IMR-90 (cell line): ENCODE measurements at regions not wholly inside any gene's neighbourhood (a gene's known extent, or its start where the extent isn't known, plus 50 kb on each side); places are given as distances from the start of the nearest gene placed in this dataset.
A peak's percentile ranks its signal among the peaks of the same experiment; 100 is the strongest.

Experiments used
- ATAC-seq: fragments of 200-7000 bp; cut with Tn5 transposase; 2 replicates; pipeline ENCODE4 v1.9.1; 2020; ENCODE audit warnings: low read depth, mild to moderate bottlenecking, moderate library complexity
- BruUV-seq: library from RNA; stranded (reverse); fragments of 400-500 nt; replicated peaks from 2 replicates; lab custom pipeline; 2021; lab: Mats Ljungman, UMichigan
- CTCF ChIA-PET: fragments of 300-600 bp; formaldehyde crosslinking; extraction: SDS; loops from one replicate; lab custom pipeline; 2021; ENCODE audit warnings: antibody characterized with exemption; lab: Yijun Ruan, JAX
- POLR2A ChIA-PET: fragments of 300-600 bp; sonication (Branson Sonifier 250); formaldehyde crosslinking; loops from one replicate; lab custom pipeline; 2022; ENCODE audit warnings: antibody characterized with exemption; ENCODE audit not compliant: unreplicated experiment; lab: Charles Lee
- DNase-seq: peaks from one replicate; pipeline ENCODE4 v3.0.0; 2013
- H2AFZ ChIP-seq: replicated peaks from 2 replicates; pipeline ENCODE3; 2013; ENCODE audit warnings: low read length, mild to moderate bottlenecking; ENCODE audit not compliant: poor library complexity
- H2AK5ac ChIP-seq: 2 replicates; pipeline ENCODE4 v1.6.1; 2013; ENCODE audit warnings: low read depth, low read length, inconsistent platforms
- H2AK9ac ChIP-seq: replicated peaks from 2 replicates; pipeline ENCODE3; 2013; ENCODE audit warnings: mild to moderate bottlenecking, low read depth, low read length, moderate library complexity; ENCODE audit not compliant: poor library complexity
- H2BK120ac ChIP-seq: 2 replicates; pipeline ENCODE4 v1.6.1; 2013; ENCODE audit warnings: low read depth, low read length, inconsistent platforms
- H2BK15ac ChIP-seq: 3 replicates; pipeline ENCODE4 v1.6.1; 2013; ENCODE audit warnings: low read depth, low read length, inconsistent platforms
- H2BK20ac ChIP-seq: 2 replicates; pipeline ENCODE4 v1.6.1; 2013; ENCODE audit warnings: low read depth, mild to moderate bottlenecking, inconsistent platforms, low read length, moderate library complexity
- H2BK5ac ChIP-seq: 2 replicates; pipeline ENCODE4 v1.6.1; 2013; ENCODE audit warnings: mild to moderate bottlenecking, low read depth, low read length, inconsistent platforms; ENCODE audit not compliant: poor library complexity, severe bottlenecking
- H3K14ac ChIP-seq: replicated peaks from 2 replicates; pipeline ENCODE4 v1.6.1; 2013; ENCODE audit warnings: low read depth, low read length, inconsistent platforms
- H3K18ac ChIP-seq: 2 replicates; pipeline ENCODE4 v1.6.1; 2013; ENCODE audit warnings: low read depth, low read length, control low read depth
- H3K23ac ChIP-seq: 2 replicates; pipeline ENCODE4 v1.6.1; 2013; ENCODE audit warnings: low read depth, low read length, inconsistent platforms
- H3K27ac ChIP-seq: 2 replicates; pipeline ENCODE4 v1.5.1; 2013; ENCODE audit warnings: mild to moderate bottlenecking, control low read depth, low read length; ENCODE audit not compliant: insufficient read depth
- H3K27me3 ChIP-seq: 2 replicates; pipeline ENCODE4 v1.6.1; 2013; ENCODE audit warnings: low read length; ENCODE audit not compliant: control insufficient read depth, insufficient read depth
- H3K36me3 ChIP-seq: 2 replicates; pipeline ENCODE4 v1.6.1; 2013; ENCODE audit warnings: low read length, mixed read lengths; ENCODE audit not compliant: control insufficient read depth, insufficient read depth
- H3K4ac ChIP-seq: 2 replicates; pipeline ENCODE4 v1.6.1; 2013; ENCODE audit warnings: low read depth, low read length, inconsistent platforms
- H3K4me1 ChIP-seq: 2 replicates; pipeline ENCODE4 v1.6.1; 2013; ENCODE audit warnings: low read length, mixed read lengths; ENCODE audit not compliant: control insufficient read depth, insufficient read depth
- H3K4me2 ChIP-seq: 2 replicates; pipeline ENCODE4 v1.6.1; 2013; ENCODE audit warnings: low read depth, mild to moderate bottlenecking, control low read depth, low read length, moderate library complexity
- H3K4me3 ChIP-seq: 2 replicates; pipeline ENCODE4 v1.5.1; 2013; ENCODE audit warnings: low read depth, mild to moderate bottlenecking, control low read depth, low read length, moderate library complexity; ENCODE audit not compliant: insufficient read depth
- H3K56ac ChIP-seq: 2 replicates; pipeline ENCODE4 v1.6.1; 2013; ENCODE audit warnings: low read length, inconsistent platforms; ENCODE audit not compliant: insufficient read depth; ENCODE audit errors: extremely low read depth
- H3K79me1 ChIP-seq, 2 experiments: 2 replicates each; pipeline ENCODE4 v1.6.1; 2013; ENCODE audit warnings: low read length in 2 of 2, inconsistent platforms in 1 of 2, low read depth in 1 of 2
- H3K9ac ChIP-seq: 2 replicates; pipeline ENCODE4 v1.6.1; 2013; ENCODE audit warnings: low read depth, low read length, control low read depth
- H3K9me1 ChIP-seq: 2 replicates; pipeline ENCODE4 v1.6.1; 2013; ENCODE audit warnings: low read length, inconsistent platforms; ENCODE audit not compliant: insufficient read depth
- H3K9me3 ChIP-seq: 2 replicates; pipeline ENCODE4 v1.6.1; 2013; ENCODE audit warnings: low read length; ENCODE audit not compliant: control insufficient read depth, insufficient read depth
- H4K20me1 ChIP-seq: 2 replicates; pipeline ENCODE4 v1.6.1; 2013; ENCODE audit warnings: low read length, inconsistent platforms; ENCODE audit not compliant: insufficient read depth
- H4K5ac ChIP-seq: 2 replicates; pipeline ENCODE4 v1.6.1; 2013; ENCODE audit warnings: mild to moderate bottlenecking, low read depth, low read length, control low read depth
- H4K8ac ChIP-seq, 2 experiments: 2 replicates each; pipeline ENCODE4 v1.6.1; 2013; ENCODE audit warnings: low read depth in 2 of 2, low read length in 2 of 2, control low read depth in 1 of 2, inconsistent platforms in 1 of 2
- H4K91ac ChIP-seq: 2 replicates; pipeline ENCODE4 v1.6.1; 2013; ENCODE audit warnings: low read depth, low read length, inconsistent platforms; ENCODE audit not compliant: insufficient read depth
- CEBPB ChIP-seq: IDR thresholded peaks from 2 replicates; pipeline ENCODE4 v1.6.1; 2012; ENCODE audit warnings: low read depth, low read length, improper control_type of control experiment
- CHD1 ChIP-seq: IDR thresholded peaks from 2 replicates; pipeline ENCODE4 v1.6.1; 2012; ENCODE audit warnings: low read depth, low read length, improper control_type of control experiment
- ELK1 ChIP-seq: fragments of 150-350 bp; IDR thresholded peaks from 2 replicates; pipeline ENCODE4 v1.6.1; 2016; ENCODE audit warnings: low read depth, mild to moderate bottlenecking, low read length, moderate library complexity, borderline replicate concordance
- FOS ChIP-seq: fragments of 150-350 bp; IDR thresholded peaks from 2 replicates; pipeline ENCODE4 v1.6.1; 2016; ENCODE audit warnings: low read depth, low read length
- NFE2L2 ChIP-seq: fragments of 150-350 bp; IDR thresholded peaks from 2 replicates; pipeline ENCODE4 v1.6.1; 2016; ENCODE audit warnings: low read depth, mild to moderate bottlenecking, low read length
- RCOR1 ChIP-seq: IDR thresholded peaks from 2 replicates; pipeline ENCODE4 v1.6.1; 2012; ENCODE audit warnings: mild to moderate bottlenecking, low read length, improper control_type of control experiment; ENCODE audit not compliant: insufficient replicate concordance
- RFX5 ChIP-seq: IDR thresholded peaks from 2 replicates; pipeline ENCODE4 v1.8.0; 2012; ENCODE audit warnings: low read depth, mild to moderate bottlenecking, low read length, moderate library complexity
- SMC3 ChIP-seq: fragments of 150-350 bp; IDR thresholded peaks from 2 replicates; pipeline ENCODE4 v1.6.1; 2016; ENCODE audit warnings: low read depth, mild to moderate bottlenecking, antibody characterized with exemption, low read length, moderate library complexity
- WGBS, 2 experiments: methylation state at CpG; one replicate each; pipeline versions ENCODE4 v1.1.5 to v1.1.7; 2013; ENCODE audit warnings: missing lambda C conversion rate in 2 of 2; ENCODE audit not compliant: insufficient read length in 1 of 2; ENCODE audit errors: extremely low coverage in 2 of 2; 5-methylcytosine and 5-hydroxymethylcytosine counted together
- dilution Hi-C: fragments of 300-500 bp; cut with HindIII; formaldehyde crosslinking; loops from one replicate; pipeline ENCODE4 v1.14.3; 2018; ENCODE audit warnings: low sequenced_read_pairs; ENCODE audit not compliant: unreplicated experiment
- in situ Hi-C: fragments of 300-500 bp; cut with MboI; formaldehyde crosslinking; loops from 3 replicates; pipeline ENCODE4 v1.14.3; 2019; ENCODE audit warnings: low sequenced_read_pairs, inconsistent platforms, mixed read lengths
- intact Hi-C: fragments of 100-400 bp; cut with micrococcal nuclease; formaldehyde crosslinking; loops from 2 replicates; pipeline ENCODE4 v1.10.0; 2022

DNA sequence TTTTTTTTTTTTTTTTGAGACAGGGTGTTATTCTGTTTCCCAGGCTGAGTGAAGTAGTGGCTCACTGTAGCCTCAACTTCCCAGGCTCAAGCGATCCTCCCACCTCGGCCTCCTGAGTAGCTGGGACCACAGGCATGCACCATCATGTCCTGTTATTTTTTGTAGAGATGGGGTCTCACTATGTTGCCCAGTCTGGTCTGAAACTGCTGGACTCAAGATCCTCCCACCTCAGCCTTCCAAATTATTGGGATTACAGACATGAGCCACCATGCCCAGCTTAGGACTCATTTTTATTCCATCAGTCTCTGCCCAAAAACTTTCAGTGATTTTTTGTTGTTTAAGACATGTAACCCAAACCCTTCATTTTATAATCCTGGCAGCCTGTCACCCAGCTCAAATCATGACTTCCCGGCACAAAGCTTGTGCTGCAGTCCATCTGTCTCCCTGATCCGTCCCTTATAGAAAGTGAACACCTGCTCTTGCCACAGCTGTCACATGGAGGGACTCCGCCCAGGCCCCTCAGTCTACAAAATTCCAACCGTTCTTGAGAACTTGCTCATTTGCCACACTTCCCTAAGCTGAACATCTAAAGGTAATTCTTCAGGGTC lies 183.9 kb upstream of the JARID2 start:
- Histone ChIP-seq H3K14ac (peak overlapping the region; percentile 31), H2BK20ac (peak overlapping the region; percentile 91), H2BK15ac (peak overlapping the region; percentile 35; the same call in 2 of the 3 replicates), H3K9me3 (peaks cover 2% of the 10 kb centered on the region), H2AK9ac (peak overlapping the region; percentile 77), H3K18ac (peak overlapping the region; percentile 42), H4K8ac (peak overlapping the region in 1 of 2 experiments; percentile 26; a peak in 2 of 4 replicates), H2BK5ac (peak overlapping the region; percentile 29), H3K79me1 (0 out of 4 replicates have a peak, but pooled peaks cover 0 to 5% of the 10 kb centered on the region in 2 experiments), H3K4me3 (no peak overlapping the region), H3K9me1 (peaks cover 13% of the 10 kb centered on the region), H3K27ac (0 out of 2 replicates have a peak overlapping the region, but pooled peaks have one; percentile 5), H3K56ac (no peak overlapping the region), H3K23ac (peak overlapping the region; percentile 81; the same call in 1 of the 2 replicates), H2AFZ (peak overlapping the region; percentile 4), H2AK5ac (peak overlapping the region; percentile 37), H3K36me3 (no peaks in the 10 kb centered on the region), H4K91ac (peak overlapping the region; percentile 29), H2BK120ac (peak overlapping the region; percentile 74), H3K4ac (peak overlapping the region; percentile 45), H4K5ac (no peak overlapping the region), H3K4me1 (peaks cover 18% of the 10 kb centered on the region), H3K4me2 (no peak overlapping the region), H3K27me3 (no peaks in the 10 kb centered on the region), H3K9ac (no peak overlapping the region), H4K20me1 (no peaks in the 10 kb centered on the region)
- DNase-seq = no peak
- no peak for TF ChIP-seq RFX5
- no peak for TF ChIP-seq RCOR1
- no peak for TF ChIP-seq CEBPB
- TF ChIP-seq FOS = no peak
- no peak for TF ChIP-seq ELK1
- TF ChIP-seq CHD1 = no peak
- no peak for TF ChIP-seq NFE2L2
- TF ChIP-seq SMC3 = no peak
- in situ Hi-C loops = no loop called here
- no peak for ATAC-seq
- WGBS, 2 experiments = 88% methylated on average over 3 of the region's 6 CpGs; no CpG with 5 or more reads in 1 of the 2 experiments
- POLR2A ChIA-PET = no interaction called here
- BruUV-seq = no TSS peak
- dilution Hi-C loops = no loop called here
- intact Hi-C loops = loop anchor here (10.0 kb wide), 1 partner anchor 413 kb away; no protein-coding TSS in a partner anchor
- CTCF ChIA-PET = no interaction called here
